Loucy (cell line): ENCODE measurements at regions not wholly inside any gene's neighbourhood (a gene's known extent, or its start where the extent isn't known, plus 50 kb on each side); places are given as distances from the start of the nearest gene placed in this dataset.

Experiments
- H2AFZ ChIP-seq: fragments of 200-600 bp; sonication (generic); 2 replicates; pipeline ENCODE4 v1.6.0; 2016; ENCODE audit warnings: antibody characterized with exemption, mild to moderate bottlenecking, low read length, moderate library complexity
- H3F3A ChIP-seq: fragments of 200-600 bp; 2 replicates; pipeline ENCODE4 v1.6.0; 2016; ENCODE audit warnings: antibody characterized with exemption, low read depth, mild to moderate bottlenecking
- H3K27me3 ChIP-seq: fragments of 200-600 bp; sonication (generic); 2 replicates; pipeline ENCODE4 v1.6.1; 2014; ENCODE audit warnings: low read length, mild to moderate bottlenecking; ENCODE audit not compliant: insufficient read depth, poor library complexity, severe bottlenecking
- H3K36me3 ChIP-seq: fragments of 200-600 bp; sonication (generic); 2 replicates; pipeline ENCODE4 v1.6.1; 2016; ENCODE audit warnings: low read length; ENCODE audit not compliant: insufficient read depth
- H3K4me1 ChIP-seq: fragments of 200-600 bp; sonication (generic); 2 replicates; pipeline ENCODE4 v1.5.1; 2014; ENCODE audit warnings: low read length, mild to moderate bottlenecking; ENCODE audit not compliant: insufficient read depth, poor library complexity, severe bottlenecking
- H3K4me2 ChIP-seq: fragments of 200-600 bp; sonication (generic); 2 replicates; pipeline ENCODE4 v1.6.0; 2014; ENCODE audit warnings: antibody characterized with exemption, low read length, low read depth, mild to moderate bottlenecking; ENCODE audit not compliant: poor library complexity, severe bottlenecking
- H3K4me3 ChIP-seq: fragments of 200-600 bp; sonication (generic); 2 replicates; pipeline ENCODE4 v1.5.1; 2014; ENCODE audit warnings: low read length, mild to moderate bottlenecking, mixed read lengths; ENCODE audit not compliant: poor library complexity, severe bottlenecking
- H3K79me2 ChIP-seq: fragments of 200-600 bp; sonication (generic); 2 replicates; pipeline ENCODE4 v1.6.1; 2014; ENCODE audit warnings: low read length; ENCODE audit not compliant: insufficient read depth
- H3K9ac ChIP-seq: fragments of 200-600 bp; sonication (generic); 2 replicates; pipeline ENCODE4 v1.6.0; 2014; ENCODE audit warnings: mild to moderate bottlenecking, low read depth, low read length, moderate library complexity; ENCODE audit not compliant: poor library complexity, severe bottlenecking
- H3K9me2 ChIP-seq: fragments of 200-600 bp; sonication (generic); replicated peaks from 2 replicates; pipeline ENCODE4 v1.6.1; 2016; ENCODE audit warnings: low read depth, low read length, mixed read lengths
- H3K9me3 ChIP-seq: fragments of 200-600 bp; sonication (generic); 2 replicates; pipeline ENCODE4 v1.6.1; 2014; ENCODE audit warnings: mild to moderate bottlenecking, antibody characterized with exemption, low read length, low read depth; ENCODE audit not compliant: insufficient read depth
- H4K20me1 ChIP-seq: fragments of 200-600 bp; sonication (generic); 2 replicates; pipeline ENCODE4 v1.6.0; 2014; ENCODE audit warnings: antibody characterized with exemption, low read length, mild to moderate bottlenecking; ENCODE audit not compliant: insufficient read depth, poor library complexity, severe bottlenecking
- CTCF ChIP-seq: fragments of 200-600 bp; sonication (generic); conservative IDR thresholded peaks from 2 replicates; pipeline ENCODE4 v1.5.1; 2014; ENCODE audit warnings: mild to moderate bottlenecking, antibody characterized with exemption, low read length
- EZH2phosphoT487 ChIP-seq: fragments of 200-600 bp; IDR thresholded peaks from 2 replicates; pipeline ENCODE4 v1.6.1; 2018; ENCODE audit warnings: antibody characterized with exemption, mild to moderate bottlenecking, moderate library complexity, borderline replicate concordance

GRCh38 chr3:18132991-18133390 lies 292.1 kb downstream of the SATB1 start:
- H3K27me3 ChIP-seq, result no peaks in the 10 kb centered on the region

GRCh38 chr3:18127859-18128681 lies 297.1 kb downstream of the SATB1 start:
- TF ChIP-seq EZH2phosphoT487 (no peak), CTCF (no peak)
- Histone ChIP-seq H3K4me1 (peaks cover 56% of the 10 kb centered on the region), H3K4me2 (peak overlapping the region; percentile 12), H3K79me2 (no peaks in the 10 kb centered on the region), H3K36me3 (no peaks in the 10 kb centered on the region), H3K27me3 (no peaks in the 10 kb centered on the region), H2AFZ (peak overlapping the region; percentile 6; the same call in 1 of the 2 replicates), H3K9me2 (no peaks in the 10 kb centered on the region), H3F3A (no peaks in the 10 kb centered on the region), H4K20me1 (no peaks in the 10 kb centered on the region), H3K9me3 (no peaks in the 10 kb centered on the region), H3K9ac (peak overlapping the region; percentile 13), H3K4me3 (no peak overlapping the region)

More at GRCh38 chr3:18132991-18133390, 292.1 kb downstream of the SATB1 start:
- Histone ChIP-seq H3K79me2 (no peaks in the 10 kb centered on the region), H3K9ac (peak overlapping the region; percentile 1), H3K9me2 (no peaks in the 10 kb centered on the region), H3K4me3 (no peak overlapping the region), H4K20me1 (no peaks in the 10 kb centered on the region), H3K9me3 (no peaks in the 10 kb centered on the region), H3K4me1 (peaks cover 55% of the 10 kb centered on the region), H3K36me3 (no peaks in the 10 kb centered on the region), H3K4me2 (no peak overlapping the region), H2AFZ (no peak overlapping the region), H3F3A (no peaks in the 10 kb centered on the region)
- TF ChIP-seq CTCF, result no peak
- TF ChIP-seq EZH2phosphoT487, result no peak

DNA sequence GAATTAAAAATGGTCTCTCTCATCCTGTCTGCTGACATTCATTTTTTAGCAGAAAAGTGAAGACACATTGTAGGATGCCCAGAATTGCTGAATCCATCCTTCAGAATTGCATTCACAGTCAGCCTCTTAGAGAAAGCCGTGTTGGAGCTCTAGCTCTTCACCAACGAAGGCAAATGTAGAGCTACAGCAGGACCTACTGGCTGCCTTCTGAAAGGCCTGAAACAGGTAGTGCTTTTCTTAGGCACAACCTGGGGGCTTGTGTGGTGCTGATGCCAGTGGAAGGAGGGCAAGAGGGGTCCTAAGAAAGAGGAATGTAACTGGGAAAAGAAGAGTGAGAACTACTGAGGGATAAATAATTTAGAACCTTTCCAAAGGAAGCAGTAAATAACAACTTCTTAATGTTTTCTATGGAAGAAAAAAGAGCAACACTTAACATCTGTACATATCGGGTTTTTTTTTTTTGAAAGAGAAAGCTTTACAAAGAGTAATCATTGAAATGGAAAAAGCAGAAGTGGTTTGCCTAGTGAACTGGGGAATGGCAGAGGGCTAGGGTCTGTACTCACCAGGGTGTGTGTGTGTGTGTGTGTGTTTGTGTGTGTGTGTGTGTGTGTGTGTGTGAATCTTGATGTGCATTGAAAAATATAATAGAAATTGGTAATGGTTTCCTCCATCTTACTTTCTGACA lies 297.8 kb downstream of the SATB1 start:
- Histone ChIP-seq H3K9ac (peak overlapping the region; percentile 27), H3K9me3 (no peaks in the 10 kb centered on the region; the same call in 1 of the 2 replicates), H3K4me3 (no peak overlapping the region), H3K36me3 (no peaks in the 10 kb centered on the region), H4K20me1 (no peaks in the 10 kb centered on the region), H3F3A (no peaks in the 10 kb centered on the region), H3K4me1 (peaks cover 49% of the 10 kb centered on the region), H2AFZ (peak overlapping the region; percentile 61; the same call in 1 of the 2 replicates), H3K79me2 (no peaks in the 10 kb centered on the region), H3K9me2 (no peaks in the 10 kb centered on the region), H3K4me2 (no peak overlapping the region), H3K27me3 (no peaks in the 10 kb centered on the region)
- 0 out of 2 replicates have a peak, but pooled peaks have one; percentile 21 for TF ChIP-seq CTCF
- TF ChIP-seq EZH2phosphoT487, result no peak
